GM12878 (cell line): ENCODE measurements at regions not wholly inside any gene's neighbourhood (a gene's known extent, or its start where the extent isn't known, plus 50 kb on each side); places are given as distances from the start of the nearest gene placed in this dataset.
A peak's percentile ranks its signal among the peaks of the same experiment; 100 is the strongest.

Source experiments
- ATAC-seq: fragments of 200-7000 bp; cut with Tn5 transposase; 3 replicates; pipeline ENCODE4 v1.9.1; 2020; ENCODE audit warnings: mild to moderate bottlenecking, moderate library complexity
- BruUV-seq: library from RNA; stranded (reverse); fragments of 400-500 nt; replicated peaks from 2 replicates; lab custom pipeline; 2021; lab: Mats Ljungman, UMichigan
- CTCF ChIA-PET: fragments of 300-600 bp; sonication (Branson Sonifier 250); formaldehyde crosslinking; extraction: SDS; loops from one replicate; lab custom pipeline; 2021; ENCODE audit warnings: inconsistent platforms; lab: Yijun Ruan, JAX
- POLR2A ChIA-PET: fragments of 350-600 bp; formaldehyde crosslinking; extraction: SDS; loops from one replicate; lab custom pipeline; 2021; ENCODE audit warnings: inconsistent platforms; lab: Charles Lee
- RAD21 ChIA-PET: fragments of 300-600 bp; sonication (Branson Sonifier 250); formaldehyde crosslinking; loops from one replicate; lab custom pipeline; 2023; ENCODE audit warnings: antibody characterized with exemption; ENCODE audit not compliant: unreplicated experiment; lab: Charles Lee
- SMC1A ChIA-PET: fragments of 300-600 bp; sonication (Branson Sonifier 250); formaldehyde crosslinking; loops from one replicate; lab custom pipeline; 2023; ENCODE audit not compliant: unreplicated experiment, uncharacterized antibody; lab: Charles Lee
- DNase-seq: peaks from one replicate; pipeline ENCODE4 v3.0.0-alpha.2; 2011; ENCODE audit warnings: low read depth, low spot score
- FAIRE-seq: peaks from 3 replicates; lab custom pipeline; 2011; peaks lifted over from hg19 to GRCh38; lab: Jason Lieb, UNC
- H2AFZ ChIP-seq: 2 replicates; pipeline ENCODE4 v1.6.0; 2011; ENCODE audit warnings: low read depth, low read length, control low read depth; ENCODE audit not compliant: control insufficient read depth
- H3K27ac ChIP-seq: 2 replicates; pipeline ENCODE4 v1.5.1; 2011; ENCODE audit warnings: control low read depth; ENCODE audit not compliant: control insufficient read depth, insufficient read depth
- H3K27me3 ChIP-seq, 2 experiments: replicated peaks in 1 of 2; 2 replicates each; pipeline versions ENCODE4 v1.6.0 to v1.6.1; 2011; ENCODE audit warnings: low read length in 1 of 2; ENCODE audit not compliant: control insufficient read depth in 2 of 2, insufficient read depth in 2 of 2
- H3K36me3 ChIP-seq, 2 experiments: 2 replicates each; pipeline ENCODE4 v1.5.1; 2011; ENCODE audit warnings: low read length in 1 of 2; ENCODE audit not compliant: control insufficient read depth in 2 of 2, insufficient read depth in 2 of 2
- H3K4me1 ChIP-seq: 2 replicates; pipeline ENCODE4 v1.6.1; 2011; ENCODE audit warnings: mild to moderate bottlenecking, low read length, moderate library complexity, mixed read lengths; ENCODE audit not compliant: control insufficient read depth, insufficient read depth
- H3K4me2 ChIP-seq: 2 replicates; pipeline ENCODE4 v1.6.0; 2011; ENCODE audit warnings: control low read depth; ENCODE audit not compliant: control insufficient read depth, insufficient read depth
- H3K4me3 ChIP-seq: fragments of 200-600 bp; sonication (generic); 2 replicates; pipeline ENCODE4 v1.5.1; 2016
- H3K79me2 ChIP-seq: 2 replicates; pipeline ENCODE4 v1.6.0; 2011; ENCODE audit warnings: low read length; ENCODE audit not compliant: control insufficient read depth, insufficient read depth
- H3K9ac ChIP-seq: 2 replicates; pipeline ENCODE4 v1.8.0; 2011; ENCODE audit warnings: low read length, control low read depth, mixed read lengths; ENCODE audit not compliant: control insufficient read depth, insufficient read depth
- H3K9me3 ChIP-seq: replicated peaks from 3 replicates; pipeline ENCODE4 v1.5.1; 2011; ENCODE audit warnings: mild to moderate bottlenecking, low read length; ENCODE audit not compliant: control insufficient read depth, insufficient read depth
- H4K20me1 ChIP-seq: 2 replicates; pipeline ENCODE4 v1.6.0; 2011; ENCODE audit not compliant: control insufficient read depth, insufficient read depth
- BCL11A ChIP-seq: IDR thresholded peaks from 2 replicates; pipeline ENCODE4 v1.6.1; 2011; ENCODE audit warnings: low read depth, low read length
- EZH2 ChIP-seq: IDR thresholded peaks from 2 replicates; pipeline ENCODE4 v1.6.1; 2012; ENCODE audit warnings: low read depth, mild to moderate bottlenecking, control low read depth, inconsistent platforms, low read length, borderline replicate concordance; ENCODE audit not compliant: control insufficient read depth
- IKZF1 ChIP-seq: fragments of 450-650 bp; conservative IDR thresholded peaks from 2 replicates; pipeline ENCODE4 v1.6.1; 2017; ENCODE audit warnings: antibody characterized with exemption, mild to moderate bottlenecking
- IRF4 ChIP-seq: IDR thresholded peaks from 2 replicates; pipeline ENCODE4 v1.6.1; 2011; ENCODE audit warnings: low read depth, low read length
- JUND ChIP-seq: IDR thresholded peaks from 2 replicates; pipeline ENCODE4 v1.6.1; 2012; ENCODE audit warnings: low read depth, mild to moderate bottlenecking, low read length, improper control_type of control experiment, moderate library complexity
- MEF2A ChIP-seq: IDR thresholded peaks from 2 replicates; pipeline ENCODE4 v1.6.1; 2011; ENCODE audit warnings: low read depth, mild to moderate bottlenecking, low read length, moderate library complexity; ENCODE audit not compliant: insufficient read depth
- MTA2 ChIP-seq: fragments of 450-650 bp; IDR thresholded peaks from 2 replicates; pipeline ENCODE4 v1.6.1; 2016; ENCODE audit warnings: low read depth, mild to moderate bottlenecking, moderate library complexity
- NFXL1 ChIP-seq: fragments of 450-650 bp; IDR thresholded peaks from 2 replicates; pipeline ENCODE4 v1.6.1; 2017; ENCODE audit warnings: antibody characterized with exemption, mild to moderate bottlenecking, borderline replicate concordance
- POLR2A ChIP-seq: IDR thresholded peaks from 2 replicates; pipeline ENCODE4 v1.6.1; 2011; ENCODE audit warnings: low read depth, mild to moderate bottlenecking, low read length
- POLR2AphosphoS2 ChIP-seq: IDR thresholded peaks from 2 replicates; pipeline ENCODE4 v1.6.1; 2011; ENCODE audit warnings: low read depth, mild to moderate bottlenecking, low read length, improper control_type of control experiment, moderate library complexity
- POU2F2 ChIP-seq: IDR thresholded peaks from 3 replicates; pipeline ENCODE4 v1.6.1; 2011; ENCODE audit warnings: low read depth, mild to moderate bottlenecking, low read length, borderline replicate concordance
- RUNX3 ChIP-seq: IDR thresholded peaks from 2 replicates; pipeline ENCODE4 v1.6.1; 2012; ENCODE audit warnings: low read length, inconsistent platforms
- SPI1 ChIP-seq: IDR thresholded peaks from 2 replicates; pipeline ENCODE4 v1.6.1; 2011; ENCODE audit warnings: low read depth, mild to moderate bottlenecking, low read length, moderate library complexity, borderline replicate concordance; ENCODE audit not compliant: insufficient read depth
- SREBF2 ChIP-seq: IDR thresholded peaks from 2 replicates; pipeline ENCODE4 v1.6.1; 2012; ENCODE audit warnings: mild to moderate bottlenecking, low read length
- STAT3 ChIP-seq: IDR thresholded peaks from 2 replicates; pipeline ENCODE4 v1.6.1; 2011; ENCODE audit warnings: low read depth, low read length, improper control_type of control experiment
- ZBTB40 ChIP-seq: fragments of 450-650 bp; IDR thresholded peaks from 2 replicates; pipeline ENCODE4 v1.6.1; 2016; ENCODE audit warnings: mild to moderate bottlenecking, moderate library complexity, borderline replicate concordance
- ZNF622 ChIP-seq: fragments of 450-650 bp; IDR thresholded peaks from 2 replicates; pipeline ENCODE4 v1.6.1; 2017; ENCODE audit warnings: mild to moderate bottlenecking, inconsistent platforms
- WGBS: methylation state at CpG from one replicate; pipeline ENCODE4 v1.1.6; 2016; ENCODE audit warnings: low lambda C conversion rate; ENCODE audit not compliant: insufficient replicate concordance, insufficient coverage; ENCODE audit errors: missing lambda C conversion rate; 5-methylcytosine and 5-hydroxymethylcytosine counted together
- in situ Hi-C: fragments of 300-500 bp; cut with MboI; formaldehyde crosslinking; loops from 9 replicates; pipeline ENCODE4 v1.14.3; 2018; ENCODE audit warnings: mixed read lengths
- intact Hi-C: fragments of 100-400 bp; cut with micrococcal nuclease; formaldehyde crosslinking; loops from one replicate; pipeline ENCODE4 v1.14.2; 2022; ENCODE audit not compliant: unreplicated experiment

GRCh38 chr18:11368020-11368419 is 218.7 kb upstream of the PIEZO2 start:
- peak; percentile 31 for FAIRE-seq
- ChIA-PET RAD21 (interaction anchor here (1.1 kb wide), 1 partner anchor 74 kb away, joined by 3 read pairs; no protein-coding TSS in a partner anchor), CTCF (interaction anchor here (1.9 kb wide), 1 partner anchor 57 kb away, joined by 5 read pairs; no protein-coding TSS in a partner anchor), POLR2A (interaction anchor here (0.6 kb wide), 1 partner anchor 78 kb away, joined by 3 read pairs; no protein-coding TSS in a partner anchor), SMC1A (no interaction called here)
- Histone ChIP-seq H3K4me2 (no peak overlapping the region), H3K36me3 (no peaks in the 10 kb centered on the region), H4K20me1 (no peaks in the 10 kb centered on the region), H3K27me3 (no peaks in the 10 kb centered on the region), H3K9ac (no peak overlapping the region), H2AFZ (no peak overlapping the region), H3K4me1 (no peaks in the 10 kb centered on the region), H3K27ac (no peak overlapping the region), H3K4me3 (no peak overlapping the region), H3K79me2 (no peaks in the 10 kb centered on the region), H3K9me3 (no peaks in the 10 kb centered on the region)
- 54% methylated on average over 4 of the region's 4 CpGs for WGBS
- ATAC-seq = peak; percentile 82
- no TSS peak for BruUV-seq
- peak; percentile 28 for DNase-seq
- peak; percentile 53 for TF ChIP-seq RUNX3
- peak; percentile 13; the same call in 1 of the 2 replicates for TF ChIP-seq BCL11A
- no peak for TF ChIP-seq IKZF1
- peak; percentile 27; the same call in 1 of the 2 replicates for TF ChIP-seq SPI1
- no peak for TF ChIP-seq POU2F2
- TF ChIP-seq SREBF2 = no peak
- TF ChIP-seq IRF4 = peak; percentile 41; the same call in 1 of the 2 replicates
- TF ChIP-seq MTA2 = peak; percentile 32; the same call in 1 of the 2 replicates
- no peak for TF ChIP-seq MEF2A
- intact Hi-C loops (no loop called here), in situ Hi-C loops (no loop called here)

GRCh38 chr18:11367351-11367750 is 218.0 kb upstream of the PIEZO2 start:
- Histone ChIP-seq H3K4me3 (no peak overlapping the region), H3K4me2 (no peak overlapping the region), H3K9ac (no peak overlapping the region), H3K9me3 (no peaks in the 10 kb centered on the region), H2AFZ (no peak overlapping the region), H4K20me1 (no peaks in the 10 kb centered on the region), H3K27ac (no peak overlapping the region), H3K4me1 (no peaks in the 10 kb centered on the region), H3K79me2 (no peaks in the 10 kb centered on the region), H3K27me3 (no peaks in the 10 kb centered on the region), H3K36me3 (no peaks in the 10 kb centered on the region)
- intact Hi-C loops = no loop called here
- in situ Hi-C loops = no loop called here
- ATAC-seq = no peak
- POLR2A ChIA-PET = no interaction called here
- CTCF ChIA-PET = interaction anchor here (1.9 kb wide), 1 partner anchor 57 kb away, joined by 5 read pairs; no protein-coding TSS in a partner anchor
- SMC1A ChIA-PET = no interaction called here
- no peak for DNase-seq
- no TSS peak for BruUV-seq
- RAD21 ChIA-PET = no interaction called here
- FAIRE-seq = no peak
- no peak for TF ChIP-seq STAT3
- no peak for TF ChIP-seq POLR2A
- no peak for TF ChIP-seq EZH2
- TF ChIP-seq NFXL1 = no peak
- TF ChIP-seq POLR2AphosphoS2 = no peak
- TF ChIP-seq ZBTB40 = no peak
- TF ChIP-seq JUND = no peak
- TF ChIP-seq ZNF622 = no peak
